NCI-H82 (cell line): ENCODE measurements at regions not wholly inside any gene's neighbourhood (a gene's known extent, or its start where the extent isn't known, plus 50 kb on each side); places are given as distances from the start of the nearest gene placed in this dataset.
"Not testable (repeated sequence)": the region's sequence is repeated elsewhere in the genome, so short reads cannot be mapped to it uniquely, and the experiment has no call there.

ENCODE experiments used
- DNase-seq: peaks from one replicate; lab custom pipeline; 2025; lab: John Stamatoyannopoulos, UW

DNA sequence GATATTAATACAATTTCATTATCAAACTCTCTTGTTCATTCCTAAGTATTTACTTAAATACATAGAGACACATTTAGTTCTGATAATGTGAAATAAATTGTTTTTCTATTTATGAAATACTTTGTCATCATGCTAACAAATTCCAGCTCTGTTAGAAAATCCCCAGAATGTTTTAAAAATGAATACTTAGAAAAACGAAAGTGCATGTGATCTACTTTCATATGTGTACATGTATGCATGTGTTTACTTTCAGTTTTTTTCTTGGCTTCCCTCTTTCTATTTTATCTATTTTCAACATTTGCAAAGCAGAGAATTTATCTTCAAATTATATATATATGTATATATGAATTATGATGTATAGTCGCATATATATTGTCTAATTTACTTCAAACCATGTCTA is 1110.0 kb upstream of the PCDH20 start:
- DNase-seq: no peak

DNA sequence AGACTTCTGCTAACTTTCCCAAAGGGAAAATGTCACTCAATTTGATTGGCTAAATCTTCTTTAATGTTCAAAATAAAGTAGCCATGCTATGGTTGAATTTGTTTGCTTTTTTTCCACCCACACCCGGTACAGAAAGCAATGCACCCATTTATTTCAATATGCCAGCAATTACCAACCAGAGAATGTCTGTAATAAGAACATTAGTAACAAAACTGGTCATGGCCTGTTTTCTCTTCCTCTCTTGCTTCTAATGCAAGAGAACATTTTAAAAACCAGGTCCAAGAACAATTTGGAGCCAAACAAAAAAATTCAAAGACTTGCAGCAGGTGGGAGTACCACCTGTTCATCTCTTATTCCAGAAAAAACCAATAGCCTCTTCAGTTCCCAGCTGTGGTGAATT is 1108.8 kb upstream of the PCDH20 start:
- DNase-seq: no peak

DNA sequence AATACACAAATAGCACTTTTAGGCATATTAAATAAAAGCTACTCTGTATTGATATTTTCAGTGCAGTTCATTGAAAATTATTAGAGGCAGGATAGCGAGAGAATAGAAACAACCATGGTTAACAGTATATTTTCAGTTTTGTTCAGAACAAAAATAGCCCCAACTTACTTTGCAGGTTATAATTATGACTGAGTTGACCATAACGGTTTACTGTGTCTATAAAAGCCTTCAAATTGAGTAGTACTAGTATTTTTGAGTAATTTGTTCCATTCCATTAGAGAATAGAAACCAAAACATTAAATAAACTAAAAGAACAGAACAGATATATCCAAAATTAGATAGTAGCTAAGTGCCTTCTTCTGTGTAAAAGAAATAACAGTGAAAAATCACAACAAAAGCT is 1108.4 kb upstream of the PCDH20 start:
- DNase-seq: no peak

DNA sequence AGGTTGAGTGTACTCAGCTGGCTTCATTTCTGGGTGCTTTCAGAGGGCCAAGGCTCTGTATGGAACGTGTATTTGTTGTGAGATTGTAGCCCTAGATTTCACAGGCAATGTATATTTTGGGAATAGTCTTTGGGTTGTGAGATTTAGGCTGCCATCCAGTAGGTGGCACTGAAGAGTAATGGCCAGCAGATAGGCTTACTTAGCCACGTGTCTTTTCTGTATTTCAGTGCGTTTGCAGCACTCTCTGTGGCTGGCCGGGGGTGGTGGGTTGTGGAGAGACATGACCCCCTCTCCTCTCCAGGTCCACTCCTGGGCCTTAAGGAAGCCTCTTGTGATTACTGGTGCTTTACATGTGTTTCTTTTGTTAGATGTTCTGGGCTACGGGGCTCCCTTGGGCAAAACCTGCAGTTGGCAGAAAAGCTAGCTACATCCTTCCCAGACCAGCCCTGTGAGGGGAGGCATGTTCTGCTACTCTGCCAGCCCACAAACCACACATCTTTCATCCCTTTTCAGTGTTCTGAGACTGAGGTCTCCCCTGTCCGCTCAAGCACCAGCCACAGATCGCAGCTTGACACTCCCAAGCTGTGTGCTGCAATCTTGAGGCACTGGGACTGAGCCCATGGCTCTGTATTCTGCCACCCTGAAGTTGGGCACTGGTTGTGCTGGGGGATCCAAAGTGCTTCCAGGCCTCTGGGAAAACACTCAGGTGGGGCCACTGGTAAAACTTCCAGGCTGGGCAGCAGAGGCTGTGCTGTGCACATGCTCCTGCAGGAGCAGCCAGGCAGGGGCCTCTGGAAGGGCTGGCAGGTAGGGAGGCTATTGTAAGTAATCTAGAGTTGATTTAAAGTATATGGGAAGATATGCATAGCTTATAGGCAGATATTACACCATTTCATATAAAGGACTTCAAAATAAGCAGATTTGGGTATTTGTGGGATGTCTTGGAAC is 1096.8 kb upstream of the PCDH20 start:
- DNase-seq: peak; percentile 71

DNA sequence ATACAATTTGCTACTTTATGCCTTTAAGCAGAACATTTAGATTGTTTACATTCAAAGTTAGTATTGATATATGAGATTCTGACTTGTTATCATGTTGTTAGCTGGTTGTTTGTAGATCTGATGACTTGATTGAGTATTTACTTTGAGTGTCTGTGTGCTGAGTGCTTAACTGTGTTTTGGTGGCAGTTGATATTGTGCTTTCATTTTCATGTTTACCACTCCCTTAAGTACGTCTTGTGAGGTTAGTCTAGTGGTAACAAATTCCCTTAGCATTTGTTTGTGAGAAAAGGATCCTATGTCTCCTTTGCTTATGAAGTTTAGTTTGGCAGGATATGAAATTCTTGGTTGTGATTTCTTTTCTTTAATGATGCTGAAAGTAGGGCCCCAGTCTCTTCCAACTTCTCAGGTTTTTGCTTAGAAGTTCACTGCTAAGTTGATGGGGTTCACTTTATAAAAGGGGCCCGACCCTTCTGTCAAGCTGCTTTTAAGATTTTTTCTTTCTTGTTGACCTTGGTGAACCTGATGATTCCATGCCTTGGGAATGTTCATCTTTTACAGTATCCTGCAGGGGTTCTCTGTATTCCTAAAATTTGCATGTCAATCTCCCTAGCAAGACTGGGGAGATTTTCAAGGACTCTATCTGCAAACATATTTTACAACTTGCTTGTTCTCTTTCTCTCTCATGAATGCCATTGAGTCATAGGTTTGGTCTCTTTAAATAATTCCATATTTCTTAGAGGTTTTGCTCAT is 1095.4 kb upstream of the PCDH20 start:
- no peak for DNase-seq

DNA sequence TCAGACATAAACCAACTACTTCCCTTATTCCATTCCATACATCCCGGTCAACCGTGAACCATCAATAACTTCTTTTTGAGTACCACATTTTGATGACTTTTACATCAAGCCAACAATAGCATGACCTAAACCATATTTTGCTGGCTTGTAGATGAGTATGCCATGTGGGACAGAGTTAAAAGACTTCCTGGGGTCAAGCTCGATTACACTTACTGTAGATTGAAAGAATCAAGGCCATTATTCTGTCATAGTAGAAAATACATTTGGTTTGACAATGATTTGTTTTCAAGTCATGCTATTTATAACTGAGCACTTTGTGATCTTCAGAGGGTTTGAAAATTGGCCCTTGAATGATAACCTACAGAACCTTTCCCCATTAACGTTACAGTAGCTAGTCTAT is 1086.9 kb upstream of the PCDH20 start:
- DNase-seq: no peak

DNA sequence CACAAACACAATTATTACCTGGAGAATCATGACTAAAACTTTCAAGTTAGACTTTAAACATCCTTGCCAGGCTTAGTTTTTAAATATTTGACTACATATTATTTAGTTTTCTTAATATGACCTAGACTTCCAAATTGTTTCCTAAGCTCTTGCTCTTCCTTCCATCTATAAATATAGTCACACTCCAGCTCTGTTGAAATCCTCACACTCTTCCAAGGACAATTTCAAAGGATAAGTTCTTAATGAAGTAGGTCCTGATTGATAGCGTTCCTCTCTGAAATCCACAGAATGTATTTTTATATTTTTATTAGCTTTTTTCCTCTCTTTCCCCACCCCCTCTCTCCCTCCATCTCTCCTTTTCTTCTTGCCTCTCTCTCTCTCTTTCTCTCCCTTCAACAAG is 1074.1 kb upstream of the PCDH20 start:
- no peak for DNase-seq

DNA sequence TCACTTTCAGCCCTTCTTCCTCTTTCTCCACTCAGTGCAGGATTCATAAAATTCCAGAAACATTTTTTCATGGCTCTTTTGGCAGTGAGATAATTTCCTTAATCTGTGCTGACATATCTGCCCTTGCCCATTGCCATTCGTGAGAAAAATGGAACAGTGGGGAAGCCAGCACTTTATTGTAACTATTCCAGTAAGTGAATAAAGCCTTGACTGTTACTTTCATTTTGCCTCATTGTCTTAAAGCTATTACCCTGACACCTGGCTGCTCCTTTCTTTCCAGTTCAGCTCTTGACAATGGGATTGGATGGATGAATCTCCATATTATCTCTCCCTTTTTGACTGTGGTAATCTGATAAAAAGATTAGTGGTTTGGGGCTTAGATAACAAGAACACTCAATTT is 1068.1 kb upstream of the PCDH20 start:
- DNase-seq: peak; percentile 99

DNA sequence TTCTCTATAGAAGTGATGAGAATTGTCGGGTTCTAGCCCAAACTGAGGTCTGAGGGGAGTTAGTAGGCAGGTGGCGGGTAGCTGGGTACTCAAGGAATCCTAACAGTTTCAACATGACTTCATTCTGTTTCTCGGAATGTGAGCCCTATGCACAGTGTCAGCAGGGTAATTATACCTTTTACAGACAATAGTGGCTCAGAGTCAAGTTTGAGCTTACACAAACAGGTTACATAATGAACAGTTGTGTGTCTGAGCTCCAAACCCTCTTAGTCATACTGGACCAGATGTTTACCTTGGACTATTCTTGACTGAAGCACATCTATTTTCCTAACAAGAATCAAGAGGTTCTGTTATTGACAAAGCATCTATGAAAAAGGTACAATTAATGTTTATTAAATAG is 1066.7 kb upstream of the PCDH20 start:
- peak; percentile 81 for DNase-seq

DNA sequence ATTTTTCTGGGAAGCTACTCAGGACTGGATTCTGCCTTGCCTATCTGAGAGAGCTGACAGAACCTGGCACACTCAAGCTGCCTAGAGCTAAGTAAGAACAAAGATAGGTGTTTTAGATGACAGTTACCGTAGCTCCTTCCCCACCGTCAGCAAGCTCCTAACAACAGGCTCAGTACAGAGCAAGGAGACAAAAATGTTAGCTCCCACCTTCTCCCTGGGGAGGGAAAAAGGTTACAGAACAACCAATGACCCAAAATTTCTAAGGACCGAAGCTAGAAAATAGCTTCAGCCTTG is 1058.2 kb upstream of the PCDH20 start:
- no peak for DNase-seq

DNA sequence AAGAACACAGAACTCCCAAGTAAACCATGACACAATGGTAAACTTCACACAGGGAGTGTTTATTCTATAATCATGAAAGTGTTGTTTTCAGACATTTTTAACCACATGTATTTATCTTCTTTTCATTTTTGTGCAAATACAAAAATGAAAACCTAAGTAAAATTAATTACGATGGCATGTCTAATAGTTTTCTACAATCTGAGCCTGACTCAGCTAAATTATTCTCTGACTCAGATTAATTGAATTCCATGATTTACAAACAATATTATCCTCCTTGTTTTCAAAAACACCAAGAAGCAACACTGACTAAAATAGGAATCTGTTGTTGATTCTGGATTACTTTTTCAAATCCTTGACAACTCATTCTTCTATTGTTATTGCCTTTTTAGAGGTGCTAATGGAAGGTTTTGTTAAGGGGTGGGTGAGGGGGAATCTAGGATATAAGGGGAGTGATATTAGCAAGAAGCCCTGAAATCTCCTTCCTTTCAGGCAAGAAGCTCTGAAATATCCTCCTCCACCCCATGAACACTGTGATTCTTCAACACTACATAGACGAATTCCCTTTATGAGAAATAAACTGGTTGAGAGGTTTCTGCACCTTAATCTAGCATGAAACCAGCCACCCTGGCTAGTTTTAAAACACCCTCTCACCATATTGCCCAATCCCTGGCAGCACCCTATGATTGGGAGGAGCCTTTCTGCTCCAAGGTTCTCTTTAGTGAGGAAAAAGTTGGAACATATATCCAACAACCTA is 1057.7 kb upstream of the PCDH20 start:
- no peak for DNase-seq

DNA sequence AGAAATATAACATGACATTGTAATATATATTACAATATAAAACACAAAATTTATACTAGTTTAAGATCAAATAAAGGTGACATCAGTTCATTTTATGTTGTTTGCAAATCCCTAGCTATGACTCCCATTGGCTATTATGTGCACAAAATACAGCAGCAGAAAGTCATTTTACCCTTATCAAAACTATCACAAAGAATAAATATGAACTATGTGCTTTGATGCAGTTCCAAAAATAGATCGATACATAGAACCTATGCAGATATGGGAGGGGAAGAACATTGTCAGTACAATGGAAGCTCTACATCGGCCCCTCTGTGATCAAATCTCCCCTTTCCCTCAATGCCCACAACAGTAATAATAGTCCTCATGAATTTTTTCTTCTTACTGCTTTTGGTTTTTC is 1038.1 kb upstream of the PCDH20 start:
- no peak for DNase-seq

DNA sequence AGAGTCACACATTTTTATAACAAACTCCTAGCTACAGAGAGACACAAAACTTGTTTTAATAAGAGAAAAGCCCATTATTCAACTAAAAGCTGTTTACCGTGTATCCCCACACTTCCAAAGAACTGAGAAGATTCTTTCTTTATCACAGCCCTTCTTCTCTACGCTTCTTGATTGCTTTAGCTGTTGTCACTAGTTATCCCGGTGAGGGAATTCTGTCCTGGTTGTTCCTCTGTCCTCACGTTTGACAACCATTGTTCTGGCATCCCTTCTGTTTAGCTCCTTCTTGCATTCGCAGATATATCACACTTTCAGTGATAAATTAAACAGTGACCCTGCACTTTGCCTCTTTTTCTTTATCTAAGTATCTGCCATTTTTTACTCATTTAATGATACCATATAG is 1035.1 kb upstream of the PCDH20 start:
- DNase-seq: no peak

DNA sequence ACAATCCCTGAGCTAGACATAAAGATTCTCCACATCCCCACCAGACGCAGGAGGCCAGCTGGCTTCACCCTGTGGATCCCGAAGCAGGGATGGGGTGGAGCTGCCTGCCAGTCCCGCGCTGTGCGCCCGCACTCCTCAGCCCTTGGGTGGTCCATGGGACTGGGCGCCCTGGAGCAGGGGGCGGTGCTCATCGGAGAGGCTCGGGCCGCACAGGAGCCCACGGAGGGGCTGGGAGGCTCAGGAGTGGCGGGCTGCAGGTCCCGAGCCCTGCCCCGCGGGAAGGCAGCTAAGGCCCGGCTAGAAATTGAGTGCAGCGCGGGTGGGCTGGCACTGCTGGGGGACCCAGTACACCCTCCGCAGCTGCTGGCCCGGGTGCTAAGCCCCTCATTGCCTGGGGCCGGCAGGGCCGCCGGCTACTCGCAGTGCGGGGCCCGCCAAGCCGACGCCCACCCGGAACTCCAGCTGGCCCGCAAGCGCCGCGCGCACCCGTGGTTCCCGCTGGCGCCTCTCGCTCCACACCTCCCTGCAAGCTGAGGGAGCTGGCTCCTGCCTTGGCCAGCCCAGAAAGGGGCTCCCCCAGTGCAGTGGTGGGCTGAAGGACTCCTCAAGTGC is 1032.2 kb upstream of the PCDH20 start:
- not testable (repeated sequence) for DNase-seq

DNA sequence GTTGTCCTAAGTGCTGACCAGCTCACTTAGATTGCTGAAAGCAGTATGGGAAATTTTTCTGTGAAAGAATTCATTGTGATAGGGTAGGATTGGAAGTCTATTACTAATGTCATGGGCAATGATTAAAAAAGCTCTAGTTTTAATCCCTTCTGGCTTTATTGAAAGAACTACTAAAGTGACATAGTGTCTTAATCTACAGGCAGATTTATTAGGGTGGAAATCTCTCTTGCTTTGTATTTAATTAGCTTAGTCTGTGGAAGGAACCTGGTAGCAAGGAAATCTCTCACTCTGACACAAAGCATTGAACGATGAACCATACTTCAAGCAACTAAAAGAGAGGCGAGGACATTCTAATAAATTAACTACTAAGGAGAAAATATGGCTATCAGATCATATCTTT is 1029.2 kb upstream of the PCDH20 start:
- peak; percentile 91 for DNase-seq

DNA sequence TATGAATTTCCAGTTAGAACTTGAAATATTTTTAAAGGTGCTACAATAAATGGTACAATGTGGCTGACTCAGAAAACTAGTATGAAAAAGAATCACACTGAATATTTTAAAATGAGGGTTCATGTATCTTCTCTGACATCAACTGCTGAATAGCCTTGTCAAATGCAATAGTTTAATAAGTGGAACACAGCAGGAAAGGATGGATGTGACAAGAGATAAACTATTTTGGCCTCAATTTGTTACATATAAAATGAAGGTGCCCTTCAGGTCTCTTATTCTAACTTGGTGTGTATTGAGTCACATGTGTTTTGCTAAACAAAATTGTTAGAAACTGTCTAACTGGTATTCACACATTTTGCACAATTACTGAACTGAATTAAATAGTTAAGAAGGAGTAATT is 1018.4 kb upstream of the PCDH20 start:
- DNase-seq: no peak

DNA sequence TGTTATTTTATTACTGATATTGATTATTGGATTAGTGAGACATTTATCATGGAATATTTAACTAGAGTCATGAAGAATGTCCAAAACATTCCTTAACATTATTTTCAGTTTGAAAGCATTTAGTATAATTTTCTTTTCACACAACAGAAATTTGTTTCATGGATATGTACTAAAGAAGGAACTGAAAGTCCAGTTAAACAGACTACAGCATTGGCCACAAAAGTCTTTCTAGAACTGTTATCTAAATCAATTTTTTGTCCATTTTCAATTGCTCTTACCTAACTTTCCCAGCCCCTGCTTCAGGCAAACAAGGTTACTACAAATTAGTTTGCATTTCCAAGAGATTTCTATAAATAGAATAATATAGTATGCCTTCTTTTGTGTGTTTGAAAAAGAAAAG is 1018.0 kb upstream of the PCDH20 start:
- DNase-seq: no peak

DNA sequence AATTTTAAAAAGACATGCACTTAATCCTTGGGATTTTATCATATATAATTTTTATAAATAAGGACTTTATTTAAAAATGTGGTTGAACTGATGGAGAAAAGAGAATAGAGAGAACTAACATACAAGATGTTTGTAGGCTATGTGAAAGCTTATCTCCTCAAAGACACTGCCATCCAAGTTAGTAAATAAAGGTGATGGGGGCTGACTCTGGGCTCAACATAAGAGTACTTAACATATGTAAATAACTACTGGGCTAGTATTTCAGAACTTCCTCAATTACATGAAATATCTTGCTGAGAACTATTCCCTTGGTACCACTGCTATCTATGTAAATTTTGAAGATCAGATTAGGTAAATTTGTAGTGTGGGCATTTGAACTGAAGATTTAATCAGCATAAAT is 1017.3 kb upstream of the PCDH20 start:
- DNase-seq: no peak

DNA sequence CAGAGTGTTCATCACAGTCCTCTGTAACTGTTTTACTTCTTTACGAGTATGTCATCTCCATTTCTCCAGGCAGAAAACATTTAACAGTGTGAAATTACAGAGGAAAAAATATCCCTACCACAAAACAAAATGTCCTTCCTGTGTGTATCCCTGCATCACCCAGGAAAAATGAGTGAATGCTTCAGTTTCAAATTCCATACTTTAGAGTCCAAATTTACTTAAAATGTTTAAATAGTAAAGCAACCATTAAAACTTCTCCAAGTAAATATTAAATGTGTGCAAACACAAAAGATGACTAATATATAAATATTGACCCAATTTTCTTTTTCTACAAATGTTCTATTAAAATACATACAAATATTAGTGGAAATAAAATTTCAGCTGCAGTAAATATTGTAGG is 1016.6 kb upstream of the PCDH20 start:
- DNase-seq: no peak

DNA sequence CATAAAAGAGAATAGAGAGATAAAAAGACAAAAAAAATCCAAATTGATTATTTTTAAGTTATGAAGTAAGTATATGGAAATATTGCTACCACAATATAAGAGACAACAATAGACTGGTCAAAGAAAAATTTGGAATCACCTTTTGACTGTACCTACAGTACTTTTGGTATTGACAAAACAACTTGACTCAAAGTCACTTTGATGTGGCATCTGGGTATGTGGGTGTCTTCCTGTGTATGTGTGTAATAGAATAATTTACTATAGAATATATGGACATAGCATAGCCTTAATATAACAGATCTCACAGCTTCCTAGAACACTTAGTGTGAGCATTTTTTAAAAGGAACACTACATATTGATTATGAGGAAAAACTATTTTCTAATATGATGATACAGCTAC is 1016.2 kb upstream of the PCDH20 start:
- no peak for DNase-seq

DNA sequence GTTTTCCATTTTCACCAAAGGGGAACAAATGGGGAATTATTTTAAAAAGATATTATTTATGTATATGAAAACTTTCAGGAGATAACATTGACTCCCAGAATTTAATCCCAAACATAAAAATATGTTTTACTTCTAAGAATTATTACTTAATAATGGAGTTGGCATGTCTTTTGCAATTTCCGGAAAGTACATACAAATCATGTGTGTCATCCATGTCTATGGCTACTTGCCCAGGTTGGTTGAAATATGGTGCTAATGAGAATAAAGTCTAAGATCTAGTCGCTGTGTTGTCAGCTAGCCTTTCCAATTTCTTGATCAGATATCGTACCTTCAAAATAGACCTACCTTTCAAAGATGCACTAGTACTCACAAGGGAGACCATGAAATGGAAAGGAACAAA is 1003.2 kb upstream of the PCDH20 start:
- no peak for DNase-seq

DNA sequence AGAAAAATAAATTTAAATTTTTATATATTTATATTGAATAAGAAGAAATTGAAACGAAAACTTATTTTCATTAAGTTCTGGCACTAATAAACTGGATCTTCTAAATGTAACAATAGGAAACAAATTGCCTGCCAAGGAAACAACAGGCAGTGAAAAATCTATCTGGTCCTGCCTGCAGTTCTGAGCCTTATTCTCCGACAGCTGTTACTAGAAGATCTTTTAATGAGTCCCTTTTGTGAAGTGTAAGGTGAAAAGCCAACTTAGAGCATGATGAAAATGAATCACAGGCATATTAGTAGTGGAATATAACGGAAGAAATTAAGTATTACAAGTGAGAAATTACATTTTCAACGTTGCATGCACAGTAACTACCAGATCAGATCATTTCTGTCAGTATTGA is 1002.7 kb upstream of the PCDH20 start:
- peak; percentile 54 for DNase-seq
